ENCODE measurements at regions not wholly inside any gene's neighbourhood (a gene's known extent, or its start where the extent isn't known, plus 50 kb on each side); places are given as distances from the start of the nearest gene placed in this dataset.
A peak's percentile ranks its signal among the peaks of the same experiment; 100 is the strongest.

- Histone ChIP-seq H3K4me3 (ENCODE audit: low read depth, low read length, poor library complexity, severe bottlenecking) (no peak overlapping the region), H3K4me1 (ENCODE audit: insufficient read depth, low read length, poor library complexity, severe bottlenecking) (no peaks in the 10 kb centered on the region), H3K9me2 (ENCODE audit: insufficient read depth, low read length) (no peaks in the 10 kb centered on the region), H4K20me1 (ENCODE audit: insufficient read depth, low read length) (no peaks in the 10 kb centered on the region), H3K9me3 (ENCODE audit: low read length) (no peaks in the 10 kb centered on the region), H3K4me2 (ENCODE audit: low read length) (no peak overlapping the region), H3K27ac (ENCODE audit: low read depth, low read length, poor library complexity, severe bottlenecking) (no peak overlapping the region), H3K36me3 (ENCODE audit: insufficient read depth, low read length) (no peaks in the 10 kb centered on the region), H2AFZ (ENCODE audit: low read length) (no peak overlapping the region), H3K79me2 (ENCODE audit: insufficient read depth, low read depth, low read length) (no peaks in the 10 kb centered on the region)
- CTCF ChIA-PET (ENCODE audit: unreplicated experiment), result no interaction called here
- TF ChIP-seq CTCF (conservative IDR thresholded peaks at IDR 0.05; ENCODE audit: low read length), result no peak
- TF ChIP-seq EZH2phosphoT487 (IDR thresholded peaks at IDR 0.05; ENCODE audit: borderline replicate concordance, low read depth, low read length), result no peak
- intact Hi-C loops (cut with micrococcal nuclease; ENCODE audit: unreplicated experiment), result no loop called here
- POLR2A ChIA-PET, result no interaction called here
- DNase-seq (ENCODE audit: low spot score), result peak; percentile 6
- no TSS peak for BruUV-seq (replicated peaks)
Measured at GRCh38 chr16:13543850-13544249, 376.1 kb upstream of the ERCC4 start.

- Histone ChIP-seq H2AFZ (ENCODE audit: low read length) (no peak overlapping the region), H3K9me2 (ENCODE audit: insufficient read depth, low read length) (no peaks in the 10 kb centered on the region), H3K9me3 (ENCODE audit: low read length) (no peaks in the 10 kb centered on the region), H3K4me1 (ENCODE audit: insufficient read depth, low read length, poor library complexity, severe bottlenecking) (no peaks in the 10 kb centered on the region), H3K4me3 (ENCODE audit: low read depth, low read length, poor library complexity, severe bottlenecking) (no peak overlapping the region), H3K4me2 (ENCODE audit: low read length) (no peak overlapping the region), H3K27ac (ENCODE audit: low read depth, low read length, poor library complexity, severe bottlenecking) (no peak overlapping the region), H4K20me1 (ENCODE audit: insufficient read depth, low read length) (no peaks in the 10 kb centered on the region), H3K36me3 (ENCODE audit: insufficient read depth, low read length) (no peaks in the 10 kb centered on the region), H3K79me2 (ENCODE audit: insufficient read depth, low read depth, low read length) (no peaks in the 10 kb centered on the region)
- DNase-seq (ENCODE audit: low spot score), result no peak
- CTCF ChIA-PET (ENCODE audit: unreplicated experiment), result no interaction called here
- intact Hi-C loops (cut with micrococcal nuclease; ENCODE audit: unreplicated experiment), result no loop called here
- no peak for TF ChIP-seq EZH2phosphoT487 (IDR thresholded peaks at IDR 0.05; ENCODE audit: borderline replicate concordance, low read depth, low read length)
- no peak for TF ChIP-seq CTCF (conservative IDR thresholded peaks at IDR 0.05; ENCODE audit: low read length)
- POLR2A ChIA-PET, result no interaction called here
- BruUV-seq (replicated peaks), result no TSS peak
Measured at GRCh38 chr16:13545271-13545670, 374.7 kb upstream of the ERCC4 start.

GRCh38 chr16:13550254-13550653, 369.7 kb upstream of the ERCC4 start:
- Histone ChIP-seq H3K36me3 (ENCODE audit: insufficient read depth, low read length) (no peaks in the 10 kb centered on the region), H4K20me1 (ENCODE audit: insufficient read depth, low read length) (no peaks in the 10 kb centered on the region), H2AFZ (ENCODE audit: low read length) (no peak overlapping the region), H3K4me1 (ENCODE audit: insufficient read depth, low read length, poor library complexity, severe bottlenecking) (no peaks in the 10 kb centered on the region), H3K27ac (ENCODE audit: low read depth, low read length, poor library complexity, severe bottlenecking) (no peak overlapping the region), H3K4me3 (ENCODE audit: low read depth, low read length, poor library complexity, severe bottlenecking) (no peak overlapping the region), H3K9me3 (ENCODE audit: low read length) (no peaks in the 10 kb centered on the region), H3K4me2 (ENCODE audit: low read length) (no peak overlapping the region), H3K79me2 (ENCODE audit: insufficient read depth, low read depth, low read length) (no peaks in the 10 kb centered on the region), H3K9me2 (ENCODE audit: insufficient read depth, low read length) (no peaks in the 10 kb centered on the region)
- intact Hi-C loops (cut with micrococcal nuclease; ENCODE audit: unreplicated experiment), result no loop called here
- CTCF ChIA-PET (ENCODE audit: unreplicated experiment), result no interaction called here
- POLR2A ChIA-PET, result interaction anchor here (0.7 kb wide), 1 partner anchor 94 kb away, joined by 3 read pairs; no protein-coding TSS in a partner anchor
- BruUV-seq (replicated peaks), result no TSS peak
- DNase-seq (ENCODE audit: low spot score), result no peak
- no peak for TF ChIP-seq EZH2phosphoT487 (IDR thresholded peaks at IDR 0.05; ENCODE audit: borderline replicate concordance, low read depth, low read length)
- no peak for TF ChIP-seq CTCF (conservative IDR thresholded peaks at IDR 0.05; ENCODE audit: low read length)

Measured in OCI-LY7 (cell line).